Activated naive CD4-positive, alpha-beta T cell treated with Interleukin-2 at 50 U/mL for 16 hours (primary cell): ENCODE measurements at regions not wholly inside any gene's neighbourhood (a gene's known extent, or its start where the extent isn't known, plus 50 kb on each side); places are given as distances from the start of the nearest gene placed in this dataset.
"Not testable (repeated sequence)": the region's sequence is repeated elsewhere in the genome, so short reads cannot be mapped to it uniquely, and the experiment has no call there.

ENCODE experiments used
- DNase-seq: peaks from one replicate; pipeline ENCODE4 v3.0.0-alpha.2; 2020

GRCh38 chr14:81971911-81972310 is 438.3 kb upstream of the SEL1L start:
- no peak for DNase-seq

- DNase-seq: no peak
These were observed 438.9 kb upstream of the SEL1L start for GRCh38 chr14:81972601-81973000.

GRCh38 chr14:81974543-81974942 is 440.9 kb upstream of the SEL1L start:
- DNase-seq: no peak

GRCh38 chr14:81980601-81981306 is 447.1 kb upstream of the SEL1L start:
- no peak for DNase-seq

- no peak for DNase-seq
These were observed 447.6 kb upstream of the SEL1L start for GRCh38 chr14:81981307-81981675.

- no peak for DNase-seq
These were observed 448.4 kb upstream of the SEL1L start for GRCh38 chr14:81982046-81982445.

- DNase-seq: no peak
These were observed 452.4 kb upstream of the SEL1L start for GRCh38 chr14:81986005-81986404.

- no peak for DNase-seq
These were observed 455.6 kb upstream of the SEL1L start for GRCh38 chr14:81989211-81989610.

GRCh38 chr14:81990312-81990761 is 456.7 kb upstream of the SEL1L start:
- peak; percentile 7 for DNase-seq

GRCh38 chr14:81991998-81992397 is 458.3 kb upstream of the SEL1L start:
- no peak for DNase-seq

- DNase-seq: no peak
These were observed 459.8 kb upstream of the SEL1L start for GRCh38 chr14:81993432-81993831.

GRCh38 chr14:82003426-82003825 is 469.8 kb upstream of the SEL1L start:
- DNase-seq: no peak

GRCh38 chr14:82009076-82009475 is 475.4 kb upstream of the SEL1L start:
- no peak for DNase-seq

GRCh38 chr14:82009993-82010392 is 476.3 kb upstream of the SEL1L start:
- DNase-seq: no peak

- no peak for DNase-seq
These were observed 477.8 kb upstream of the SEL1L start for GRCh38 chr14:82011460-82011859.

- no peak for DNase-seq
These were observed 495.4 kb upstream of the SEL1L start for GRCh38 chr14:82029038-82029437.

- DNase-seq: no peak
These were observed 501.7 kb upstream of the SEL1L start for GRCh38 chr14:82035397-82035796.

GRCh38 chr14:82038066-82038465 is 504.4 kb upstream of the SEL1L start:
- not testable (repeated sequence) for DNase-seq

- DNase-seq: no peak
These were observed 511.7 kb upstream of the SEL1L start for GRCh38 chr14:82045339-82045738.

GRCh38 chr14:82046512-82047226 is 513.0 kb upstream of the SEL1L start:
- no peak for DNase-seq

GRCh38 chr14:82047777-82048470 is 514.3 kb upstream of the SEL1L start:
- DNase-seq: no peak

GRCh38 chr14:82052778-82053177 is 519.1 kb upstream of the SEL1L start:
- DNase-seq: no peak

- no peak for DNase-seq
These were observed 522.0 kb upstream of the SEL1L start for GRCh38 chr14:82055515-82056115.

- DNase-seq: no peak
These were observed 526.6 kb upstream of the SEL1L start for GRCh38 chr14:82060219-82060618.
